Ovary (tissue), 7 donors: ENCODE measurements at regions not wholly inside any gene's neighbourhood (a gene's known extent, or its start where the extent isn't known, plus 50 kb on each side); places are given as distances from the start of the nearest gene placed in this dataset.

Experiments used
- DNase-seq, 5 donors: peaks; one replicate each; pipeline ENCODE4 v3.0.0-alpha.2; 2019 to 2020
- H3K27ac ChIP-seq, 2 donors: fragments of 200-600 bp; one replicate each; pipeline versions ENCODE4 v1.5.1 to v1.8.0; 2019 to 2022
- H3K27me3 ChIP-seq: fragments of 200-600 bp; one replicate; pipeline ENCODE4 v1.8.0; 2022
- H3K36me3 ChIP-seq: fragments of 200-600 bp; sonication (generic); one replicate; pipeline ENCODE4 v1.5.1; 2019
- H3K4me1 ChIP-seq: one replicate; pipeline ENCODE4 v1.8.1; 2013; ENCODE audit warnings: mild to moderate bottlenecking, moderate library complexity; ENCODE audit not compliant: insufficient read depth
- H3K4me3 ChIP-seq: fragments of 200-600 bp; sonication (generic); one replicate; pipeline ENCODE4 v1.5.1; 2017
- H3K9me3 ChIP-seq, 2 donors: fragments of 200-600 bp in 1 of 2; sonication (generic) in 1 of 2; one replicate each; pipeline versions ENCODE4 v1.5.1 to v1.8.1; 2013 to 2019; ENCODE audit warnings: mild to moderate bottlenecking in 1 of 2, moderate library complexity in 1 of 2
- EP300 ChIP-seq: sonication (generic); formaldehyde crosslinking; IDR thresholded peaks from one replicate; pipeline ENCODE4 v1.6.1; 2017; ENCODE audit warnings: antibody characterized with exemption
- POLR2A ChIP-seq: fragments of 450-650 bp; IDR thresholded peaks from one replicate; pipeline ENCODE4 v1.6.1; 2017; ENCODE audit warnings: antibody characterized with exemption, mild to moderate bottlenecking, moderate library complexity
- WGBS, 3 donors: extraction: QIAGEN DNeasy Blood & Tissue Kit in 1 of 3; methylation state at CpG; one replicate each; pipeline versions ENCODE4 v1.1.5 to v1.1.7; 2013 to 2017; 5-methylcytosine and 5-hydroxymethylcytosine counted together
- intact Hi-C, 4 donors: fragments of 100-400 bp; cut with DNase I; formaldehyde crosslinking; loops; one replicate each; pipeline versions ENCODE4 v1.11.0 to v1.15.1; 2022 to 2023
- TF ChIP-seq, protein P1 (sequence below), 3 donors: fragments of 450-650 bp in 2 of 3; fragments of 200-600 bp in 1 of 3; IDR thresholded peaks; one replicate each; pipeline versions ENCODE4 v1.5.1 to v1.8.0; 2016 to 2022; ENCODE audit warnings: antibody characterized with exemption in 3 of 3, mild to moderate bottlenecking in 1 of 3
- donor health status: DM: no; HTN: no; CAD: no; lungs with moderate emphysema.
- donor health status: DM: no; HTN: no; CAD: no.
- donor health status: Bipolar disorder and iron deficiency.
- donor health status: DM: no; HTN: no; CAD: no.
- donor health status: DM: yes; HTN: yes; CAD: no.

DNA sequence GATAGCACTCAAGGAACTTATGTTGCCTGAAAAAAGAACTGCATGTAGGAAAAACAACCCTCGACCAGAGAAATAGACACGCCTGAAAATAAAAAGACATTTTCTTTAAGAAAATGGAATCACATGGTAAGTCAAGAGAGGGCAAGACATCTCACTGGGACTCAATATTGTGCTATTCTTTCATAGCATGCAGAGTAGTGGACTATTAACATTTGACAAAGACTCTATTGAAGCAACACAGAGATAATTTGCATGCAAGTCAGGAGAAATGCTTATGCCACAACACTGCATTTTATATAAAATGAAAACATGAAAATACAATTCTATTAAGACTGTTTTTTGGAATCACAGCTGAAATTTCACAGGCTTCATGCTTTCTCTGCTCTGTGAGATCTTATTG lies 77.9 kb upstream of the RHOBTB1 start:
- H3K4me1 ChIP-seq, result no peaks in the 10 kb centered on the region
- H3K36me3 ChIP-seq, result no peaks in the 10 kb centered on the region
- no peaks in the 10 kb centered on the region for H3K27me3 ChIP-seq
- no peak for TF ChIP-seq POLR2A
- TF ChIP-seq, protein P1, sequence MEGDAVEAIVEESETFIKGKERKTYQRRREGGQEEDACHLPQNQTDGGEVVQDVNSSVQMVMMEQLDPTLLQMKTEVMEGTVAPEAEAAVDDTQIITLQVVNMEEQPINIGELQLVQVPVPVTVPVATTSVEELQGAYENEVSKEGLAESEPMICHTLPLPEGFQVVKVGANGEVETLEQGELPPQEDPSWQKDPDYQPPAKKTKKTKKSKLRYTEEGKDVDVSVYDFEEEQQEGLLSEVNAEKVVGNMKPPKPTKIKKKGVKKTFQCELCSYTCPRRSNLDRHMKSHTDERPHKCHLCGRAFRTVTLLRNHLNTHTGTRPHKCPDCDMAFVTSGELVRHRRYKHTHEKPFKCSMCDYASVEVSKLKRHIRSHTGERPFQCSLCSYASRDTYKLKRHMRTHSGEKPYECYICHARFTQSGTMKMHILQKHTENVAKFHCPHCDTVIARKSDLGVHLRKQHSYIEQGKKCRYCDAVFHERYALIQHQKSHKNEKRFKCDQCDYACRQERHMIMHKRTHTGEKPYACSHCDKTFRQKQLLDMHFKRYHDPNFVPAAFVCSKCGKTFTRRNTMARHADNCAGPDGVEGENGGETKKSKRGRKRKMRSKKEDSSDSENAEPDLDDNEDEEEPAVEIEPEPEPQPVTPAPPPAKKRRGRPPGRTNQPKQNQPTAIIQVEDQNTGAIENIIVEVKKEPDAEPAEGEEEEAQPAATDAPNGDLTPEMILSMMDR (IDR thresholded peaks at IDR 0.05), result no peak
- no peak for TF ChIP-seq EP300
- WGBS, 3 donors, result 82 to 88% (median 83%) methylated on average over 2 of the region's 2 CpGs
- no peak overlapping the region for H3K27ac ChIP-seq
- no peaks in the 10 kb centered on the region for H3K9me3 ChIP-seq
- intact Hi-C loops, result no loop called here
- DNase-seq, result no peak
- H3K4me3 ChIP-seq, result no peak overlapping the region

DNA sequence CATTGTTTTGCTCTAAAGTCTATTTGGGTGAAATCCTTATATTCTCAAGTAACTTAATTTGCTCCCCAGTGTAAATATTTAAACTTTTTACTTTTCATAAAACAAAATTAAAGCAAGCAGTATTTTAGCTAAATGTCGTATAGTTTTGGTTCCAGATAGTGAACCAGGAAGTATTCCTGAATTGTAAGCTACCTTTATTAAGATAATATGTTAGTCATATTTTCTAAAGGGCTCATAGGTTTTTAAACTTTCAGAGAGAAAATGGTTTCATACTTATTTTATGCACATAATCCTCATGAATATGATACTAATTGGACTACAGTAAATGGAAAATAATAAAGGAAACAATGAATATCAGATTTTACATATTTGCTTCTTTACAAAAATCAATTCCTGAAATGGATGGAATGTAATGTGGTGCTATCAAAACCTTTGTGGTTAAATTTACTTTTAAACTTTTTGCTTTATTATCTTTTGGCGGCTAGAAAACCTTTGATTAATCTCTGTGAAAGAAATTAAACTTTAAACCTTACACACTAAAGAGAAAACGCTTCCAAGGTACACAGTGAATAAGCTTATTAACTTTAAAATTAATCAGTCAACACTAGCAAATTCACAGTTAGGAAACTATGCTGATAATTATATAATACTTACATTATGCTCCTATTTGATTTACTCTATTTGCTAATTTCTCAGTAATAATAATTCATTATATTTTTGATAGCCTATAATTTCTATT lies 76.6 kb upstream of the RHOBTB1 start:
- Histone ChIP-seq H3K36me3 (no peaks in the 10 kb centered on the region), H3K27ac (no peak overlapping the region), H3K4me3 (no peak overlapping the region), H3K27me3 (no peaks in the 10 kb centered on the region), H3K9me3 (no peaks in the 10 kb centered on the region), H3K4me1 (no peaks in the 10 kb centered on the region)
- intact Hi-C loops, result no loop called here
- no peak for DNase-seq
- WGBS, 3 donors, result 66 to 75% (median 68%) methylated on average over 3 of the region's 3 CpGs
- TF ChIP-seq, protein P1 (IDR thresholded peaks at IDR 0.05), result no peak
- TF ChIP-seq POLR2A (no peak), EP300 (no peak)

DNA sequence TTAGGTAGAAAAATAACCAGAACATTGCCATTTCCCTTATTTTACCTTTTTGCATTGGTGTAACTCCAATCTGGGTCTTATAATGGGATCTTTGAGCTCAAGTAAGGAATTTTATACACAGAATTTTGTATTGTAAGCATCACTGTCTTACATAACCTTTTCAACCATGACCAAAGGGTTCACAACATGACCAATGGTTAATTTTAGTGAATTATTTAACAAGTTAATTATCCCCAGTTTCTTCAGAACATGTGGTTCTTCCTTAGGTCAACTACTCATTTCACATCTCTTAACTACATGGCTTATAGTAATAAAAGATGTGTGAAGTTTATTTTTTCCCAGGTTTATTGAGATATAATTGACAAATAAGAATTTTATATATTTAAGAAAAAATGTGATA lies 74.2 kb upstream of the RHOBTB1 start:
- no peaks in the 10 kb centered on the region for H3K9me3 ChIP-seq
- no peak overlapping the region for H3K4me3 ChIP-seq
- no peaks in the 10 kb centered on the region for H3K27me3 ChIP-seq
- no peak for DNase-seq
- no peaks in the 10 kb centered on the region for H3K36me3 ChIP-seq
- H3K4me1 ChIP-seq, result no peaks in the 10 kb centered on the region
- TF ChIP-seq EP300 (no peak), POLR2A (no peak)
- TF ChIP-seq, protein P1 (IDR thresholded peaks at IDR 0.05), result no peak
- intact Hi-C loops, result no loop called here
- no peak overlapping the region for H3K27ac ChIP-seq

DNA sequence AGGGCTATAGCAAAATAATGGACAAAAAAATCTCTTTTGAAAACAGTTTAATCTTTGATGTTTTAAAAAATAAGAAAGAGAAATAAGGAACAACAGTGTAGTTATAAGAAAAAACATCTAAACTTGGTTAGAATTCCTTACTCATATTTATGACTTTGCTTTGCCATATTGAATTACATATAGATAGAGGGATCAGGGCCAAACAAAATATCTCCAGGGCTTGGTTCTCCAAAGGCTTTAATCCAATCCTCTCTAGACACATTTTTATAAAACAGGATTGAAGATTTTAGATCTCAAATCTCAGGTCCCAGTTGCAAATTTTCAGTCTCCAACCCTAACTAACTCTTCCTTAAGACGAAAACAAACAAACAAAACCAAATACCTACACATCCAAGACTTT lies 72.6 kb upstream of the RHOBTB1 start:
- WGBS, 3 donors, result 95 to 97% (median 96%) methylated on average over 1 of the region's 1 CpG
- Histone ChIP-seq H3K27me3 (no peaks in the 10 kb centered on the region), H3K36me3 (no peaks in the 10 kb centered on the region), H3K4me1 (no peaks in the 10 kb centered on the region), H3K9me3 (no peaks in the 10 kb centered on the region), H3K27ac (no peak overlapping the region), H3K4me3 (no peak overlapping the region)
- intact Hi-C loops, result no loop called here
- TF ChIP-seq EP300 (no peak), POLR2A (no peak)
- TF ChIP-seq, protein P1 (IDR thresholded peaks at IDR 0.05), result no peak
- DNase-seq, result no peak
